OCI-LY1 (cell line): ENCODE measurements at regions not wholly inside any gene's neighbourhood (a gene's known extent, or its start where the extent isn't known, plus 50 kb on each side); places are given as distances from the start of the nearest gene placed in this dataset.

Experiments used
- H2AFZ ChIP-seq: fragments of 200-600 bp; sonication (generic), shearing (Covaris generic); 2 replicates; pipeline ENCODE4 v1.6.0; 2014; ENCODE audit warnings: antibody characterized with exemption, mild to moderate bottlenecking, low read length
- H3F3A ChIP-seq: fragments of 200-600 bp; sonication (generic), shearing (Covaris generic); 2 replicates; pipeline ENCODE4 v1.6.0; 2014; ENCODE audit warnings: mild to moderate bottlenecking, antibody characterized with exemption, low read length, moderate library complexity; ENCODE audit not compliant: insufficient read depth
- H3K27ac ChIP-seq: fragments of 200-600 bp; sonication (generic); 2 replicates; pipeline ENCODE4 v1.5.1; 2014; ENCODE audit warnings: low read length, mixed run types, mild to moderate bottlenecking, low read depth; ENCODE audit not compliant: poor library complexity, severe bottlenecking
- H3K27me3 ChIP-seq: fragments of 200-600 bp; sonication (generic); 2 replicates; pipeline ENCODE4 v1.6.0; 2014; ENCODE audit warnings: antibody characterized with exemption, mild to moderate bottlenecking, low read length, moderate library complexity; ENCODE audit not compliant: insufficient read depth
- H3K36me3 ChIP-seq: fragments of 200-600 bp; sonication (generic); 2 replicates; pipeline ENCODE4 v1.6.1; 2014; ENCODE audit warnings: mild to moderate bottlenecking, antibody characterized with exemption, low read length, moderate library complexity, mixed read lengths; ENCODE audit not compliant: insufficient read depth
- H3K4me1 ChIP-seq: fragments of 200-600 bp; sonication (generic); 2 replicates; pipeline ENCODE4 v1.5.1; 2014; ENCODE audit warnings: mild to moderate bottlenecking, low read length, moderate library complexity; ENCODE audit not compliant: insufficient read depth, severe bottlenecking
- H3K4me2 ChIP-seq: fragments of 200-600 bp; sonication (generic), shearing (Covaris generic); 2 replicates; pipeline ENCODE4 v1.6.1; 2014; ENCODE audit warnings: low read length
- H3K4me3 ChIP-seq: fragments of 200-600 bp; sonication (generic); 2 replicates; pipeline ENCODE4 v1.5.1; 2014; ENCODE audit warnings: low read length, low read depth, mild to moderate bottlenecking, mixed read lengths; ENCODE audit not compliant: poor library complexity, severe bottlenecking
- H3K79me2 ChIP-seq: fragments of 200-600 bp; shearing (Covaris generic); 2 replicates; pipeline ENCODE4 v1.6.1; 2016; ENCODE audit warnings: mixed run types, low read length, mixed read lengths; ENCODE audit not compliant: insufficient read depth
- H3K9ac ChIP-seq: fragments of 200-600 bp; sonication (generic), shearing (Covaris generic); 2 replicates; pipeline ENCODE4 v1.6.1; 2014; ENCODE audit warnings: mild to moderate bottlenecking, low read length, mixed read lengths
- H3K9me2 ChIP-seq: fragments of 200-600 bp; sonication (generic), shearing (Covaris generic); 2 replicates; pipeline ENCODE4 v1.6.1; 2014; ENCODE audit warnings: low read depth, mild to moderate bottlenecking, low read length, mixed read lengths
- H3K9me3 ChIP-seq: fragments of 200-600 bp; shearing (Covaris generic); 2 replicates; pipeline ENCODE4 v1.6.1; 2014; ENCODE audit warnings: low read length, mixed read lengths
- H4K20me1 ChIP-seq: fragments of 200-600 bp; sonication (generic), shearing (Covaris generic); 2 replicates; pipeline ENCODE4 v1.6.0; 2016; ENCODE audit warnings: mild to moderate bottlenecking, low read length; ENCODE audit not compliant: insufficient read depth
- EZH2 ChIP-seq: fragments of 200-600 bp; sonication (generic), shearing (Covaris generic); IDR thresholded peaks from 2 replicates; pipeline ENCODE4 v1.8.0; 2017; ENCODE audit warnings: borderline replicate concordance, mixed run types, mild to moderate bottlenecking, antibody characterized with exemption, low read length, moderate library complexity, mixed read lengths
- TF ChIP-seq, protein P1 (sequence below): fragments of 200-600 bp; sonication (generic), shearing (Covaris generic); IDR thresholded peaks from 2 replicates; pipeline ENCODE4 v1.5.1; 2017; ENCODE audit warnings: mild to moderate bottlenecking, antibody characterized with exemption, low read length, moderate library complexity, mixed read lengths

DNA sequence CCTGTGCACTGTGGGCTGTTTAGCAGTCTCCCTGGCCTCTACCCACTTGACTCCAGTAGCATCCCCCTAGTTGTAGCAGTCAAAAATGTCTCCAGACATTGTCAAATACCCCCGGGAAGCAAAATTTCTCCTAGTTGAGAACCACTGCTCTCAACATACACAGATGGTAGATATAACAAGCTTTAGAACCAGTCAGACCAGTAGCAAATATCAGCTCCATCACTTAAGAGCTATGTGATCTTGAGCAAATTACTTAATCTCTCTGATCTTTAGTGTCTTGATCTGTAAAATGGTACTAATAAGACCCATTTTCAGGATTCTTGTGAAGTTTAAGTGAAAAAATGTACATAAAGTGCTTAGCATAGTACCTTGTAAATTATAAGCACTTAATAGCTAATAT is 96.2 kb downstream of the DUSP6 start:
- TF ChIP-seq EZH2, result no peak
- TF ChIP-seq, protein P1, sequence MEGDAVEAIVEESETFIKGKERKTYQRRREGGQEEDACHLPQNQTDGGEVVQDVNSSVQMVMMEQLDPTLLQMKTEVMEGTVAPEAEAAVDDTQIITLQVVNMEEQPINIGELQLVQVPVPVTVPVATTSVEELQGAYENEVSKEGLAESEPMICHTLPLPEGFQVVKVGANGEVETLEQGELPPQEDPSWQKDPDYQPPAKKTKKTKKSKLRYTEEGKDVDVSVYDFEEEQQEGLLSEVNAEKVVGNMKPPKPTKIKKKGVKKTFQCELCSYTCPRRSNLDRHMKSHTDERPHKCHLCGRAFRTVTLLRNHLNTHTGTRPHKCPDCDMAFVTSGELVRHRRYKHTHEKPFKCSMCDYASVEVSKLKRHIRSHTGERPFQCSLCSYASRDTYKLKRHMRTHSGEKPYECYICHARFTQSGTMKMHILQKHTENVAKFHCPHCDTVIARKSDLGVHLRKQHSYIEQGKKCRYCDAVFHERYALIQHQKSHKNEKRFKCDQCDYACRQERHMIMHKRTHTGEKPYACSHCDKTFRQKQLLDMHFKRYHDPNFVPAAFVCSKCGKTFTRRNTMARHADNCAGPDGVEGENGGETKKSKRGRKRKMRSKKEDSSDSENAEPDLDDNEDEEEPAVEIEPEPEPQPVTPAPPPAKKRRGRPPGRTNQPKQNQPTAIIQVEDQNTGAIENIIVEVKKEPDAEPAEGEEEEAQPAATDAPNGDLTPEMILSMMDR, result no peak
- H3F3A ChIP-seq, result no peaks in the 10 kb centered on the region
- no peak overlapping the region for H2AFZ ChIP-seq
- no peaks in the 10 kb centered on the region for H3K4me1 ChIP-seq
- no peak overlapping the region for H3K27ac ChIP-seq
- H3K79me2 ChIP-seq, result no peaks in the 10 kb centered on the region
- H3K4me2 ChIP-seq, result no peak overlapping the region
- no peaks in the 10 kb centered on the region for H3K27me3 ChIP-seq
- no peaks in the 10 kb centered on the region for H3K36me3 ChIP-seq
- H4K20me1 ChIP-seq, result no peaks in the 10 kb centered on the region
- H3K4me3 ChIP-seq, result no peak overlapping the region
- no peak overlapping the region for H3K9ac ChIP-seq
- no peaks in the 10 kb centered on the region for H3K9me2 ChIP-seq
- H3K9me3 ChIP-seq, result no peaks in the 10 kb centered on the region

DNA sequence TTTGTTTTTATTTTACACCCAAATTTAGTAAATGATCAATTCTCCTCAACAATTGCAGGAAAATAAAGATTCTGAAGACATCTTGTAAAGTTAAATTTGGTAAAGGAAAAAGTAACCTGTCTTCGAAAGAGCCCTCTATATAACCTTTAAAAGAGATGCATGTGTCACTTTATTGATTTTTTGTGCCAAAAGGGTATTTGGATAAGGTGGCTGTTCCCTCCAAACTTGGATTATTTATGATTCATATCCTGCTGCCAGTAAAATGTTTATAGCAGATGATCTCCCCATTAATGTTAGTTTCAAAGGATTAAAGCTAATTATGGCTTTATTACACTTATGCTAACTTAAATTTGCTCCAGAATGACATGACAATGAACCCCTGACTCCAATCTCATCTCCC is 98.8 kb downstream of the DUSP6 start:
- Histone ChIP-seq H3K9ac (no peak overlapping the region), H4K20me1 (no peaks in the 10 kb centered on the region), H3K4me2 (no peak overlapping the region), H2AFZ (no peak overlapping the region), H3K9me3 (no peaks in the 10 kb centered on the region), H3F3A (no peaks in the 10 kb centered on the region), H3K36me3 (no peaks in the 10 kb centered on the region), H3K27me3 (no peaks in the 10 kb centered on the region), H3K27ac (no peak overlapping the region), H3K79me2 (no peaks in the 10 kb centered on the region), H3K9me2 (no peaks in the 10 kb centered on the region), H3K4me3 (no peak overlapping the region), H3K4me1 (no peaks in the 10 kb centered on the region)
- TF ChIP-seq EZH2, result no peak

DNA sequence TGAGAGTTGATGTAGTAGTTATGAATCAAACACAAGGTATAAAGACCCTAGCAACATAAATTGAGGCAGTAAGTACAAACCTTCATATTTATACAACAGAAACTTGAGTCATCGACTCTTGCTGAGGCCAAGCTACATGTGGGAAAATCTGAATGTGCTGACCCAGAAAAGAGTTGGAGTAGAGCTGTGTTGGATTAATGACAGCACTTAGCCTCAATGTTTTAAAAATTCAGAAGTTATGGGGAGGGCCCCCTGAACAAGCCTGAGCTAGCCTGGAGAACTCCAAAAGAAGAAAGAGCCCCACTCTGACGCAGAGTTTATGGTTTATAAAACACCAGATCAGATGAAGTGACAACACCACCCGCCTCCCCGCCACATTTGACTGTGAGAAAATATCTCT is 100.0 kb downstream of the DUSP6 start:
- TF ChIP-seq EZH2, result no peak
- TF ChIP-seq, protein P1, result no peak

More for the DNA sequence above, 100.0 kb downstream of the DUSP6 start:
- H3K9ac ChIP-seq, result no peak overlapping the region
- H2AFZ ChIP-seq, result no peak overlapping the region
- H3F3A ChIP-seq, result no peaks in the 10 kb centered on the region
- H3K4me3 ChIP-seq, result no peak overlapping the region
- H4K20me1 ChIP-seq, result no peaks in the 10 kb centered on the region
- no peak overlapping the region for H3K4me2 ChIP-seq
- no peaks in the 10 kb centered on the region for H3K9me3 ChIP-seq
- no peaks in the 10 kb centered on the region for H3K36me3 ChIP-seq
- no peaks in the 10 kb centered on the region for H3K4me1 ChIP-seq
- no peaks in the 10 kb centered on the region for H3K79me2 ChIP-seq
- no peak overlapping the region for H3K27ac ChIP-seq
- no peaks in the 10 kb centered on the region for H3K27me3 ChIP-seq
- no peaks in the 10 kb centered on the region for H3K9me2 ChIP-seq
